ENCODE measurements at regions not wholly inside any gene's neighbourhood (a gene's known extent, or its start where the extent isn't known, plus 50 kb on each side); places are given as distances from the start of the nearest gene placed in this dataset.
A peak's percentile ranks its signal among the peaks of the same experiment; 100 is the strongest.

DNA sequence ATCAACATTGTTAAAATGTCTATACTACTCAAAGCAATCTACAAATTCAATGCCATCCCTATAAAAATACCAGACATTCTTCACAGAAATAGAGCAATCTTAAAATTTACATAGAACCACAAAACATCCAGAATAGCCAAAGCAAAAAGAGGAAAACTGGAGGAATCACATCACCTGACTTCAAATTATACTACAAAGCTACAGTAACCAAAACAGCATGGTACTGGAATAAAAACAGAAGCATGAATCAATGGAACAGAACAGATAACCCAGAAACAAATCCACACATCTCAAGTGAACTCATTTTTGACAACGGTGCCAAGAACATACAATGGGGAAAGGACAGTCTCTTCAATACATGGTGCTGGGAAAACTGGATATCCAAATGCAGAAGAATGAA lies 87.3 kb upstream of the EGFR start:
- H3K27me3 Mint-ChIP-seq = peaks cover 37% of the 10 kb centered on the region
- peaks cover 6% of the 10 kb centered on the region for H3K27me3 ChIP-seq (ENCODE audit: control insufficient read depth, insufficient read depth, low read length)
- ATAC-seq (ENCODE audit: low read depth in 2 of 2) (no peak), DNase-seq (no peak)
- H3K9me3 ChIP-seq (ENCODE audit: control insufficient read depth in 2 of 2, low read length in 2 of 2) = peaks cover 0 to 2% of the 10 kb centered on the region in 2 experiments
- H3K4me1 ChIP-seq (ENCODE audit: control insufficient read depth, insufficient read depth, low read length, poor library complexity, severe bottlenecking) = no peaks in the 10 kb centered on the region
- H3K4me3 ChIP-seq (ENCODE audit: low read depth, low read length) = no peak overlapping the region
- H3K9me3 Mint-ChIP-seq = peaks cover 0 to 25% (median 12%) of the 10 kb centered on the region in 7 donors
- H3K27ac ChIP-seq (ENCODE audit: insufficient read depth, low read length, poor library complexity, severe bottlenecking) = no peak overlapping the region
- no peak overlapping the region for H3K4me3 Mint-ChIP-seq
- no peaks in the 10 kb centered on the region for H3K36me3 Mint-ChIP-seq
- H3K4me1 Mint-ChIP-seq = peaks cover 0 to 3% (median 0%) of the 10 kb centered on the region in 4 donors
- no peaks in the 10 kb centered on the region for H3K36me3 ChIP-seq (ENCODE audit: control insufficient read depth, insufficient read depth, low read length)
- no peak overlapping the region for H3K27ac Mint-ChIP-seq

DNA sequence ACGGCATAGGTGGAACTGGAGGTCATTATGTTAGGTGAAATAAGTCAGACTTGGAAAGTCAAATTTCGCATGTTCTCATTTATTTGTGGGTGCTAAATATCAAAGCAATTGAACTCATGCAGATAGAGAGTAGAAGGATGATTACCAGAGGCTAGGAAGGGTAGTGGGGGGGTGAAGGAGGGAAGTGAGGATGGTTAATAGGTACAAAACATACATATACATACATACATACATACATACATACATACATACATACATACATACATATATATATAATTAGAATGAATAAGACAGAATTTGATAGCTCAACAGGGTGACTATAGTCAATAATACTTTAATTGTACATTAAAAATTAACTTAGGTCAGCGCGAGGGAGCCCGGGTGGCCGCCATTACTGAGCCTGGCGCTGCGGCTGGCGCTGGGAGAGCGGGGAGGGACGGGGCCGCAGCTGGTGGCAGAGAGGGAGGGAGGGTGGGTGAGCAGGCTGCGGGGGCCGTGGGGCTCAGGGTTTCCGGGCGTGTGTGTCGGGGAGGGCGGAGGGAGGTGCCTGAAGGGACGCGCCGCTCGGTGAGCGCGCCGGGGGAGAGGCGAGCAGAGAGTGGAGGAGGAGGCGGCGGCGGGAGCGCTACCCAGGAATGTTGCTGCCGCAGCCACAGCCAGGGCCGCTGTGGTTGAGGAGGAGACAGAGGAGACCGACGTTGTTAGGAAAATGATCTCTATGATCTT lies 85.8 kb upstream of the EGFR start:
- ATAC-seq (ENCODE audit: low read depth in 2 of 2) (no peak), DNase-seq (no peak)
- no peak overlapping the region for H3K4me3 Mint-ChIP-seq
- Histone ChIP-seq H3K27ac (ENCODE audit: insufficient read depth, low read length, poor library complexity, severe bottlenecking) (no peak overlapping the region), H3K4me3 (ENCODE audit: low read depth, low read length) (no peak overlapping the region), H3K27me3 (ENCODE audit: control insufficient read depth, insufficient read depth, low read length) (peaks cover 6% of the 10 kb centered on the region), H3K9me3 (ENCODE audit: control insufficient read depth in 2 of 2, low read length in 2 of 2) (peaks cover 0 to 2% of the 10 kb centered on the region in 2 experiments), H3K4me1 (ENCODE audit: control insufficient read depth, insufficient read depth, low read length, poor library complexity, severe bottlenecking) (no peaks in the 10 kb centered on the region), H3K36me3 (ENCODE audit: control insufficient read depth, insufficient read depth, low read length) (no peaks in the 10 kb centered on the region)
- H3K27me3 Mint-ChIP-seq = peaks cover 32% of the 10 kb centered on the region
- no peaks in the 10 kb centered on the region for H3K36me3 Mint-ChIP-seq
- H3K4me1 Mint-ChIP-seq = peaks cover 0 to 3% (median 0%) of the 10 kb centered on the region in 4 donors
- peak overlapping the region in 1 of 3 donors; percentile 48 for H3K27ac Mint-ChIP-seq
- peaks cover 0 to 25% (median 11%) of the 10 kb centered on the region in 7 donors for H3K9me3 Mint-ChIP-seq

DNA sequence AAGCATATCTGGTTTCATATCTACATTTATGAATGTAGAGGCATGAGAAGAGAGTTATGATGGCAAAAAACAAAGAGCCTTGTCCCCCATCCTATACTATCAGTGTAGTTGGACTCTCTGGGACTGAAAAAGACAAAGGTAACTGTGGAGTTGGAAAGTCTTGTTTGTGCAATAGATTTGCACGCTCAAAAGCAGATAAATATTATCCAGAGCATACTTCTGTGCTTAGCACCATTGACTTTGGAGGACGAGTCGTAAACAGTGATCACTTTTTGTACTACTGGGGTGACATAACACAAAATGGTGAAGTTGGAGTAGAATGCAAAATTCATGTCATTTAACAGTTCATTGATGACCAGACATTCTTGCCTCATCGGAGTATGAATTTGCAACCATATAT lies 85.2 kb upstream of the EGFR start:
- peaks cover 6% of the 10 kb centered on the region for H3K27me3 ChIP-seq (ENCODE audit: control insufficient read depth, insufficient read depth, low read length)
- no peak overlapping the region for H3K4me3 Mint-ChIP-seq
- H3K27me3 Mint-ChIP-seq = peaks cover 30% of the 10 kb centered on the region
- H3K9me3 ChIP-seq (ENCODE audit: control insufficient read depth in 2 of 2, low read length in 2 of 2) = peaks cover 0 to 2% of the 10 kb centered on the region in 2 experiments
- DNase-seq (no peak), ATAC-seq (ENCODE audit: low read depth in 2 of 2) (no peak)
- no peaks in the 10 kb centered on the region for H3K36me3 Mint-ChIP-seq
- H3K4me3 ChIP-seq (ENCODE audit: low read depth, low read length) = no peak overlapping the region
- H3K4me1 ChIP-seq (ENCODE audit: control insufficient read depth, insufficient read depth, low read length, poor library complexity, severe bottlenecking) = no peaks in the 10 kb centered on the region
- H3K27ac Mint-ChIP-seq = peak overlapping the region in 1 of 3 donors; percentile 48
- H3K4me1 Mint-ChIP-seq = peaks cover 0 to 3% (median 0%) of the 10 kb centered on the region in 4 donors
- no peaks in the 10 kb centered on the region for H3K36me3 ChIP-seq (ENCODE audit: control insufficient read depth, insufficient read depth, low read length)
- H3K27ac ChIP-seq (ENCODE audit: insufficient read depth, low read length, poor library complexity, severe bottlenecking) = no peak overlapping the region
- peaks cover 0 to 22% (median 12%) of the 10 kb centered on the region in 7 donors for H3K9me3 Mint-ChIP-seq

DNA sequence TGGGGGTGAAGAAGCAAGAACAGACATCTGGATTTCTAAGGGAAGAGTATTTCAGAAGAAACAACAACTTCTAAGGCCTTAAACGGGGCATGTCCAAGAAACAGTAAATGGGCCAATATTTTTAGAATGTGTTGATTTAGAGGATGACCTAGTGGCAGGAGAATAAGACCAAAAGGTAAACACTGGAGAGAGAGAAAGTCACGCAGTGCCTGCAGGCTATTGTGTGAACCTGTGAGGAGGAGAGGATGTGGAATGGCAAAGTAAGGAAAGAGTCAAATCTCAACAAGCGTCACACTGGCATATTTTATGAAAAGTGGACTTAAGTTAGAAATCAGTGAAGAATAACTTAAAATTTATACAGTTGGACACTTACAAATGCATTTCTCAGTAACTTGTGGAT lies 78.1 kb upstream of the EGFR start:
- no peak overlapping the region for H3K27ac Mint-ChIP-seq
- H3K36me3 Mint-ChIP-seq = no peaks in the 10 kb centered on the region

DNA sequence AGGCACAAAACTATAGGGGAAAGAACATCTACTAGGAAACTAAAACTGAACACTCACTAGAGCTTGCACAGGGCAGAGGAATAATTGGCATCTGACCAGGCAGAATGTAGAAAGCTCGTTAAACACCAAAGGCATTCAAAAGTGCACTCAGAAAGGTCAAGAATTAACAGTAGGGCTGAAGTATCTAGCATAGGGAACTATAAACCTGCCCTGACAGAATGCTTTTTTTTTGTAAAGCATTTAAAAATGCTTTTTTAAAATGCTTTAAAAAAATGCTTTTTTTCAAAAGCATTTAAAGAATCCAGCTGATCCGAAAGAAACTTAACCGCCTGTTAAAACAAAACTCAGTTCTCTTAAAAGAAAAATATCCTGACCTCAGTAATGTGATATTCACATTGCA lies 74.6 kb upstream of the EGFR start:
- H3K27me3 Mint-ChIP-seq = no peaks in the 10 kb centered on the region
- H3K9me3 Mint-ChIP-seq = peaks cover 0 to 12% (median 4%) of the 10 kb centered on the region in 7 donors
- Histone ChIP-seq H3K27ac (ENCODE audit: insufficient read depth, low read length, poor library complexity, severe bottlenecking) (no peak overlapping the region), H3K4me3 (ENCODE audit: low read depth, low read length) (no peak overlapping the region), H3K36me3 (ENCODE audit: control insufficient read depth, insufficient read depth, low read length) (no peaks in the 10 kb centered on the region), H3K4me1 (ENCODE audit: control insufficient read depth, insufficient read depth, low read length, poor library complexity, severe bottlenecking) (no peaks in the 10 kb centered on the region), H3K27me3 (ENCODE audit: control insufficient read depth, insufficient read depth, low read length) (peaks cover 2% of the 10 kb centered on the region), H3K9me3 (ENCODE audit: control insufficient read depth in 2 of 2, low read length in 2 of 2) (no peaks in the 10 kb centered on the region)
- no peak overlapping the region for H3K27ac Mint-ChIP-seq
- H3K4me1 Mint-ChIP-seq = no peaks in the 10 kb centered on the region
- ATAC-seq (ENCODE audit: low read depth in 2 of 2) = no peak
- no peak overlapping the region for H3K4me3 Mint-ChIP-seq
- no peak for DNase-seq
- no peaks in the 10 kb centered on the region for H3K36me3 Mint-ChIP-seq

More for the DNA sequence above, 78.1 kb upstream of the EGFR start:
- H3K4me1 Mint-ChIP-seq = no peaks in the 10 kb centered on the region
- H3K27me3 Mint-ChIP-seq = no peaks in the 10 kb centered on the region
- no peak overlapping the region for H3K27ac ChIP-seq (ENCODE audit: insufficient read depth, low read length, poor library complexity, severe bottlenecking)
- ATAC-seq (ENCODE audit: low read depth in 2 of 2) (no peak), DNase-seq (no peak)
- H3K9me3 Mint-ChIP-seq = peaks cover 0 to 7% (median 4%) of the 10 kb centered on the region in 7 donors
- no peak overlapping the region for H3K4me3 ChIP-seq (ENCODE audit: low read depth, low read length)
- no peaks in the 10 kb centered on the region for H3K4me1 ChIP-seq (ENCODE audit: control insufficient read depth, insufficient read depth, low read length, poor library complexity, severe bottlenecking)
- H3K36me3 ChIP-seq (ENCODE audit: control insufficient read depth, insufficient read depth, low read length) = no peaks in the 10 kb centered on the region
- no peak overlapping the region for H3K4me3 Mint-ChIP-seq
- H3K27me3 ChIP-seq (ENCODE audit: control insufficient read depth, insufficient read depth, low read length) = peaks cover 2% of the 10 kb centered on the region
- H3K9me3 ChIP-seq (ENCODE audit: control insufficient read depth in 2 of 2, low read length in 2 of 2) = no peaks in the 10 kb centered on the region

DNA sequence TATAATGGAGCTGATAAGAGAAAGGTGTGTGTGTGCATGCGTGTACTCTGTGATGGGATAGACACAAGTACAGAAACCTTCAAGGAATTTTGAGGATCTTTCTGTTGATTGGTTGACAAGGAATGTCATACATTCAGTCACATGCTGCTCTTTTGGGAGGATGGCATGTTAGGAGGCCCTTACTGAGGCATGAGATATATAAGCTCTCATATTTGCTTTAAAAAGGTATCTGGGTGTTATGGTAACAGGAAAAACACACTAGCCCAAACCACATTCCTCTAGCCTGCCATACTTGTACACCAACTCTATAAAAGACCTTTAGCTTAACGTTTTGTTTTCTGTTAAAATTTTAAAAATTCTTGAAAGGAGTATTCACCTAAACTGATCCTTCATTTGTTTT lies 72.5 kb upstream of the EGFR start:
- no peaks in the 10 kb centered on the region for H3K36me3 Mint-ChIP-seq
- H3K4me1 Mint-ChIP-seq = no peaks in the 10 kb centered on the region
- DNase-seq = no peak
- H3K4me3 Mint-ChIP-seq = no peak overlapping the region
- Histone ChIP-seq H3K36me3 (ENCODE audit: control insufficient read depth, insufficient read depth, low read length) (no peaks in the 10 kb centered on the region), H3K27ac (ENCODE audit: insufficient read depth, low read length, poor library complexity, severe bottlenecking) (no peak overlapping the region), H3K4me3 (ENCODE audit: low read depth, low read length) (no peak overlapping the region), H3K4me1 (ENCODE audit: control insufficient read depth, insufficient read depth, low read length, poor library complexity, severe bottlenecking) (no peaks in the 10 kb centered on the region), H3K27me3 (ENCODE audit: control insufficient read depth, insufficient read depth, low read length) (peaks cover 2% of the 10 kb centered on the region), H3K9me3 (ENCODE audit: control insufficient read depth in 2 of 2, low read length in 2 of 2) (no peaks in the 10 kb centered on the region)
- H3K9me3 Mint-ChIP-seq = peaks cover 0 to 12% (median 4%) of the 10 kb centered on the region in 7 donors
- H3K27me3 Mint-ChIP-seq = no peaks in the 10 kb centered on the region
- no peak overlapping the region for H3K27ac Mint-ChIP-seq
- ATAC-seq (ENCODE audit: low read depth in 2 of 2) = no peak

DNA sequence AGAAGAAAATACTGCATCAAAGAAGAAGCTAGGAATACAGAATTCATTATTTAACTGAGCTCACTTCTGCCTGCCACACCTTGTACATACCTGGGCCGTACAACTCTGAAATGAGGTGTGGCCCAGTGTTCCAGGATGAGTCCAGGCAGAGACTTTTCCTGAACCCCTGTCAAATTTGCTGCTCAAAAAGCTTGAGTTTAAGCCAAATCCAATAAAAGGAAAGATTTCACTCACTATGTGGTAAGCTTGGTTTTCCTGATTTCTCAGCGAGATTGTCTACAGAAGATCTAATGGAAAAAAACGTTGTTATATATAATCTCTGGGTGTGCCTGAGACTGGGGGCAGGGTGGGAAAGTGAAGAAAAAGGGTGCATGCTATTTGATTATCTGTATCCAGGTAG lies 72.1 kb upstream of the EGFR start:
- Mint-ChIP-seq H3K27ac (no peak overlapping the region), H3K4me3 (no peak overlapping the region), H3K9me3 (peaks cover 0 to 12% (median 4%) of the 10 kb centered on the region in 7 donors), H3K27me3 (no peaks in the 10 kb centered on the region), H3K4me1 (no peaks in the 10 kb centered on the region), H3K36me3 (no peaks in the 10 kb centered on the region)
- ATAC-seq (ENCODE audit: low read depth in 2 of 2) = no peak
- no peak overlapping the region for H3K4me3 ChIP-seq (ENCODE audit: low read depth, low read length)
- H3K36me3 ChIP-seq (ENCODE audit: control insufficient read depth, insufficient read depth, low read length) = no peaks in the 10 kb centered on the region
- H3K4me1 ChIP-seq (ENCODE audit: control insufficient read depth, insufficient read depth, low read length, poor library complexity, severe bottlenecking) = no peaks in the 10 kb centered on the region
- H3K9me3 ChIP-seq (ENCODE audit: control insufficient read depth in 2 of 2, low read length in 2 of 2) = no peaks in the 10 kb centered on the region
- H3K27ac ChIP-seq (ENCODE audit: insufficient read depth, low read length, poor library complexity, severe bottlenecking) = no peak overlapping the region
- DNase-seq = no peak
- H3K27me3 ChIP-seq (ENCODE audit: control insufficient read depth, insufficient read depth, low read length) = peaks cover under 1% of the 10 kb centered on the region

DNA sequence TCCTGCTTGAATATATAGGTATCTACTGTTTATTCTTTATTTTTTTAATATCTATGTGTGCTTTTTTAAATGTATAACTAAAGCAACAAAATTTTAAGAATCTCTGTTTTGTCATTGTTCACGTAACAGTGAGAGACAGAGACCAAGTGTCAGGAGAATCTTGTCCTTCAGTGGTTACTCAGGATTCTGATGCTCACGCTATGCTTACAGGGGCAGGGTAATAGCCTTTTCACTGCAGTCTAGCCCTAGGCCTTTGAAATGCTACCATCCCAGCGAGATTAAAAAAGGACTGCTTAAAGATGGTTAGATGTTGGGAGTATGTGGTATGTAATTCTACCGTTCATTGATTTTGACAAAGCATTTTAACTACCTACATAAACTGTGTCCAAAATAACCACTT lies 71.6 kb upstream of the EGFR start:
- Histone ChIP-seq H3K27ac (ENCODE audit: insufficient read depth, low read length, poor library complexity, severe bottlenecking) (no peak overlapping the region), H3K4me3 (ENCODE audit: low read depth, low read length) (no peak overlapping the region), H3K27me3 (ENCODE audit: control insufficient read depth, insufficient read depth, low read length) (no peaks in the 10 kb centered on the region), H3K36me3 (ENCODE audit: control insufficient read depth, insufficient read depth, low read length) (no peaks in the 10 kb centered on the region), H3K9me3 (ENCODE audit: control insufficient read depth in 2 of 2, low read length in 2 of 2) (no peaks in the 10 kb centered on the region), H3K4me1 (ENCODE audit: control insufficient read depth, insufficient read depth, low read length, poor library complexity, severe bottlenecking) (no peaks in the 10 kb centered on the region)
- Mint-ChIP-seq H3K27me3 (no peaks in the 10 kb centered on the region), H3K27ac (no peak overlapping the region), H3K4me3 (no peak overlapping the region), H3K9me3 (peaks cover 0 to 12% (median 4%) of the 10 kb centered on the region in 7 donors), H3K36me3 (no peaks in the 10 kb centered on the region), H3K4me1 (no peaks in the 10 kb centered on the region)
- ATAC-seq (ENCODE audit: low read depth in 2 of 2) (no peak), DNase-seq (no peak)
